LHCN-M2 (cell line): ENCODE measurements at regions not wholly inside any gene's neighbourhood (a gene's known extent, or its start where the extent isn't known, plus 50 kb on each side); places are given as distances from the start of the nearest gene placed in this dataset.
"Not testable (repeated sequence)": the region's sequence is repeated elsewhere in the genome, so short reads cannot be mapped to it uniquely, and the experiment has no call there.

Experiments used
- DNase-seq: peaks from one replicate; pipeline ENCODE4 v3.0.0-alpha.2; 2012; ENCODE audit warnings: low read depth

GRCh38 chr4:138507522-138507921, 265.4 kb upstream of the SLC7A11 start:
- DNase-seq, result peak; percentile 77

- no peak for DNase-seq
These were observed 259.5 kb upstream of the SLC7A11 start for GRCh38 chr4:138501614-138502013.

- DNase-seq, result peak; percentile 72
These were observed 258.7 kb upstream of the SLC7A11 start for GRCh38 chr4:138500869-138501268.

- no peak for DNase-seq
These were observed 257.5 kb upstream of the SLC7A11 start for GRCh38 chr4:138499627-138500026.

- DNase-seq, result peak; percentile 80
These were observed 252.8 kb upstream of the SLC7A11 start for GRCh38 chr4:138494931-138495330.

GRCh38 chr4:138494116-138494515, 252.0 kb upstream of the SLC7A11 start:
- DNase-seq, result no peak

- DNase-seq, result no peak
These were observed 250.0 kb upstream of the SLC7A11 start for GRCh38 chr4:138492176-138492575.

- peak; percentile 44 for DNase-seq
These were observed 246.4 kb upstream of the SLC7A11 start for GRCh38 chr4:138488533-138488932.

GRCh38 chr4:138487670-138488069, 245.5 kb upstream of the SLC7A11 start:
- no peak for DNase-seq

GRCh38 chr4:138487230-138487629, 245.1 kb upstream of the SLC7A11 start:
- no peak for DNase-seq

GRCh38 chr4:138485498-138485897, 243.3 kb upstream of the SLC7A11 start:
- DNase-seq, result no peak

GRCh38 chr4:138475116-138475515, 233.0 kb upstream of the SLC7A11 start:
- DNase-seq, result peak; percentile 78

- DNase-seq, result no peak
These were observed 231.2 kb upstream of the SLC7A11 start for GRCh38 chr4:138473339-138473738.

- DNase-seq, result no peak
These were observed 218.6 kb upstream of the SLC7A11 start for GRCh38 chr4:138460477-138461414.

- no peak for DNase-seq
These were observed 216.6 kb upstream of the SLC7A11 start for GRCh38 chr4:138458751-138459150.

GRCh38 chr4:138456349-138456748, 214.2 kb upstream of the SLC7A11 start:
- DNase-seq, result not testable (repeated sequence)

- no peak for DNase-seq
These were observed 212.9 kb upstream of the SLC7A11 start for GRCh38 chr4:138455097-138455496.

- no peak for DNase-seq
These were observed 210.7 kb upstream of the SLC7A11 start for GRCh38 chr4:138452826-138453225.

GRCh38 chr4:138451276-138451663, 209.1 kb upstream of the SLC7A11 start:
- DNase-seq, result no peak

- no peak for DNase-seq
These were observed 208.6 kb upstream of the SLC7A11 start for GRCh38 chr4:138450546-138451275.

GRCh38 chr4:138449938-138450337, 207.8 kb upstream of the SLC7A11 start:
- DNase-seq, result no peak

GRCh38 chr4:138448169-138448568, 206.0 kb upstream of the SLC7A11 start:
- DNase-seq, result no peak

- no peak for DNase-seq
These were observed 204.3 kb upstream of the SLC7A11 start for GRCh38 chr4:138446456-138446855.
